ENCODE measurements at regions not wholly inside any gene's neighbourhood (a gene's known extent, or its start where the extent isn't known, plus 50 kb on each side); places are given as distances from the start of the nearest gene placed in this dataset.

GRCh38 chr2:118665784-118666529 is 181.5 kb downstream of the EN1 start:
- TF ChIP-seq POLR2A (IDR thresholded peaks at IDR 0.05; ENCODE audit: low read length): no peak
- no peak for TF ChIP-seq GATA1 (IDR thresholded peaks at IDR 0.05; ENCODE audit: low read depth, low read length)
